Heart left ventricle (tissue), 13 donors: ENCODE measurements at regions not wholly inside any gene's neighbourhood (a gene's known extent, or its start where the extent isn't known, plus 50 kb on each side); places are given as distances from the start of the nearest gene placed in this dataset.

Experiments
- CTCF ChIP-seq, 12 donors: fragments of 200-600 bp; sonication (generic) in 4 of 12; IDR thresholded peaks; one replicate each; pipeline versions ENCODE4 v1.5.0 to v1.8.0; 2018 to 2022; ENCODE audit warnings: antibody characterized with exemption in 12 of 12, mild to moderate bottlenecking in 5 of 12
- POLR2A ChIP-seq, 2 donors: fragments of 450-650 bp; IDR thresholded peaks; one replicate each; pipeline ENCODE4 v1.6.1; 2017; ENCODE audit warnings: antibody characterized with exemption in 2 of 2, mild to moderate bottlenecking in 2 of 2, moderate library complexity in 2 of 2
- donor health status: ischemic (EF 13 %, LVEDD 7.1; RV severe dilation, severe dysfunction).
- donor health status: DM: no; HTN: yes; CAD: no.
- donor health status: DM: no; HTN: no; CAD: no.
- donor health status: ischemic (EF 25% LVEDD 6.9; RV normal size, moderate dysfunction).
- donor health status: ischemic (EF 25% LVEDD 5.7; RV mildly dilated, moderate dysfunction).
- donor health status: ischemic (EF 35%, LVEDD 5.7; RV mildly dilated, moderate dysfunction).
- donor health status: nonischemic (EF 11% LVEDD 7.7; RV severe dilation, severe dysfunction).
- donor health status: DM: yes; HTN: yes; CAD: no.
- donor health status: PGD.
- donor health status: ischemic (EF 29% LVEDD 5.4; RV normal size, mild dysfunction).
- donor health status: nonischemic (EF 23%, LVEDD 6.1; RV moderate dilation, normal function).

- TF ChIP-seq CTCF (IDR thresholded peaks at IDR 0.05) (no peak), POLR2A (IDR thresholded peaks at IDR 0.05) (no peak)
Observed at GRCh38 chr4:138614398-138615142, 372.4 kb upstream of the SLC7A11 start.
